Fibroblast of skin of left quadriceps (primary cell): ENCODE measurements at regions not wholly inside any gene's neighbourhood (a gene's known extent, or its start where the extent isn't known, plus 50 kb on each side); places are given as distances from the start of the nearest gene placed in this dataset.

Experiments used
- DNase-seq, 2 experiments: peaks; one replicate each; pipeline ENCODE4 v3.0.0-alpha.2; 2013; ENCODE audit warnings: low read depth in 2 of 2

DNA sequence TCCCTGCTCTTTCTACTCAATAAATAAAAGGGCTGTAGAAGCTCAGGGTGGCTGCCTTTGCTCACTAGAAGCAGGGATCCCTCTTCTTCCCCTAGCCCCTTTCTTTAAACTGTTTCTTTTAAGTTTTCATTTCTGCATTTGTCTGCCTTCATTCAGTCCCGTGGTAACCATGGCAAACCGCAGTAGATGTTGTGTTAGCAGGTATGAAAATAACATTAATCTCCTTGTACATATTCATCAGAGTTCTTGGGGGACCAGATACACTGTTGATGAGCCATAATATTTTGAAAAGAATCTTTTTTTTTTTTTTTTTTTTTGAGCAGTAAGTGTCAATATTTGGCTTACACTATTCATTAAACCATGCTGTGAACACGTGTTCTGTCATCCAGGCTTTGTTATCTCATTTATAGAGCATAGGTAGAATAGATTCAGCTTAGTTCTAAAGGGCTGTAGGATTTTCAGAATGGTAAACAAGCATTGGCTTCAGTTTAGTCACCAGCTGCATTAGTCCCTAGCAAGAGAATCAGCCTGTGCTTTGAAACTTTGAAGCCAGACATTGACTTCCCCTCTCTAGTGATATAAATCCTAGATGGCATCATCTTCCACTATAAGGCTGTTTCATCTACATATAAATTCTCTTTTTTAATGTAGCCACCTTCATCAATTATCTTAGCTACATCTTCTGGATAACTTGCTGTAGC, 59.4 kb upstream of the SPRY2 start:
- no peak for DNase-seq

- peak in 1 of 2 experiments; percentile 1 for DNase-seq
These were observed 58.6 kb upstream of the SPRY2 start for GRCh38 chr13:80399340-80400163.
